ENCODE measurements at regions not wholly inside any gene's neighbourhood (a gene's known extent, or its start where the extent isn't known, plus 50 kb on each side); places are given as distances from the start of the nearest gene placed in this dataset.

GRCh38 chr2:180366481-180366880, 359.4 kb upstream of the CWC22 start:
- no peaks in the 10 kb centered on the region for H3K9me3 ChIP-seq (replicated peaks in 1 of 2; ENCODE audit: control insufficient read depth in 2 of 2, insufficient read depth in 1 of 2, low read depth in 1 of 2, low read length in 2 of 2)
- no peaks in the 10 kb centered on the region for H3K36me3 ChIP-seq (replicated peaks in 1 of 2; ENCODE audit: control insufficient read depth in 2 of 2, insufficient read depth in 2 of 2, low read length in 2 of 2)
- H3K4me1 ChIP-seq (ENCODE audit: control insufficient read depth in 2 of 2, insufficient read depth in 1 of 2, low read depth in 1 of 2, low read length in 2 of 2): no peaks in the 10 kb centered on the region
- H3K79me1 ChIP-seq (ENCODE audit: low read depth, low read length): no peaks in the 10 kb centered on the region
- H2BK15ac ChIP-seq (ENCODE audit: low read length): no peak overlapping the region
- no peak overlapping the region for H2BK120ac ChIP-seq (ENCODE audit: low read depth, low read length)
- no peak overlapping the region for H3K23ac ChIP-seq (ENCODE audit: low read depth, low read length, poor library complexity)
- no peak overlapping the region for H4K8ac ChIP-seq (ENCODE audit: low read depth, low read length)
- H3K27ac ChIP-seq (replicated peaks; ENCODE audit: low read length): no peak overlapping the region
- no peak overlapping the region for H3K9ac ChIP-seq (ENCODE audit: low read depth, low read length, poor library complexity)
- no peak overlapping the region for H3K18ac ChIP-seq (ENCODE audit: low read length)
- H2AFZ ChIP-seq (ENCODE audit: low read length): no peak overlapping the region
- H2BK5ac ChIP-seq (ENCODE audit: low read length): no peak overlapping the region
- H2AK5ac ChIP-seq (ENCODE audit: low read depth, low read length): no peak overlapping the region
- no peak overlapping the region for H3K4me2 ChIP-seq (ENCODE audit: insufficient read depth, low read length, poor library complexity, severe bottlenecking)
- DNase-seq (ENCODE audit: low spot score): no peak
- no peak overlapping the region for H3K14ac ChIP-seq (ENCODE audit: low read length)
- H3K4ac ChIP-seq (ENCODE audit: low read length): no peak overlapping the region
- no peak overlapping the region for H4K91ac ChIP-seq (ENCODE audit: low read depth, low read length, poor library complexity)
- H3K27me3 ChIP-seq (ENCODE audit: control insufficient read depth in 3 of 3, insufficient read depth in 3 of 3, low read depth in 1 of 3, low read length in 3 of 3): no peaks in the 10 kb centered on the region
- H3K4me3 ChIP-seq (ENCODE audit: low read length in 2 of 2): no peak overlapping the region
- H2BK12ac ChIP-seq (ENCODE audit: low read length): no peak overlapping the region

- H3K14ac ChIP-seq (ENCODE audit: low read length): no peak overlapping the region
- no peak overlapping the region for H3K18ac ChIP-seq (ENCODE audit: low read length)
- H3K4me2 ChIP-seq (ENCODE audit: insufficient read depth, low read length, poor library complexity, severe bottlenecking): no peak overlapping the region
- DNase-seq (ENCODE audit: low spot score): no peak
- no peak overlapping the region for H3K9ac ChIP-seq (ENCODE audit: low read depth, low read length, poor library complexity)
- H2BK120ac ChIP-seq (ENCODE audit: low read depth, low read length): no peak overlapping the region
- no CpG with 5 or more reads among the region's 2 CpGs for WGBS, 2 donors (ENCODE audit: extremely low coverage in 2 of 2, insufficient read length in 2 of 2, insufficient replicate concordance in 1 of 2)
- H3K23ac ChIP-seq (ENCODE audit: low read depth, low read length, poor library complexity): no peak overlapping the region
- no peaks in the 10 kb centered on the region for H3K9me3 ChIP-seq (replicated peaks in 1 of 2; ENCODE audit: control insufficient read depth in 2 of 2, insufficient read depth in 1 of 2, low read depth in 1 of 2, low read length in 2 of 2)
- no peaks in the 10 kb centered on the region for H3K27me3 ChIP-seq (ENCODE audit: control insufficient read depth in 3 of 3, insufficient read depth in 3 of 3, low read depth in 1 of 3, low read length in 3 of 3)
- H3K4me3 ChIP-seq (ENCODE audit: low read length in 2 of 2): no peak overlapping the region
- no peaks in the 10 kb centered on the region for H3K36me3 ChIP-seq (replicated peaks in 1 of 2; ENCODE audit: control insufficient read depth in 2 of 2, insufficient read depth in 2 of 2, low read length in 2 of 2)
- H3K4ac ChIP-seq (ENCODE audit: low read length): no peak overlapping the region
- no peak overlapping the region for H4K91ac ChIP-seq (ENCODE audit: low read depth, low read length, poor library complexity)
- no peaks in the 10 kb centered on the region for H3K4me1 ChIP-seq (ENCODE audit: control insufficient read depth in 2 of 2, insufficient read depth in 1 of 2, low read depth in 1 of 2, low read length in 2 of 2)
- no peak overlapping the region for H3K27ac ChIP-seq (replicated peaks; ENCODE audit: low read length)
- H2BK5ac ChIP-seq (ENCODE audit: low read length): no peak overlapping the region
- no peak overlapping the region for H2BK12ac ChIP-seq (ENCODE audit: low read length)
- H4K8ac ChIP-seq (ENCODE audit: low read depth, low read length): no peak overlapping the region
- H2BK15ac ChIP-seq (ENCODE audit: low read length): no peak overlapping the region
- H2AFZ ChIP-seq (ENCODE audit: low read length): peak overlapping the region; percentile 47
- no peaks in the 10 kb centered on the region for H3K79me1 ChIP-seq (ENCODE audit: low read depth, low read length)
- no peak overlapping the region for H2AK5ac ChIP-seq (ENCODE audit: low read depth, low read length)
Measured at GRCh38 chr2:180364719-180365118, 357.6 kb upstream of the CWC22 start.

GRCh38 chr2:180360283-180360618, 353.2 kb upstream of the CWC22 start:
- Histone ChIP-seq H3K27ac (replicated peaks; ENCODE audit: low read length) (no peak overlapping the region), H3K9me3 (replicated peaks in 1 of 2; ENCODE audit: control insufficient read depth in 2 of 2, insufficient read depth in 1 of 2, low read depth in 1 of 2, low read length in 2 of 2) (no peaks in the 10 kb centered on the region), H2BK12ac (ENCODE audit: low read length) (no peak overlapping the region), H2AFZ (ENCODE audit: low read length) (no peak overlapping the region), H3K9ac (ENCODE audit: low read depth, low read length, poor library complexity) (no peak overlapping the region), H3K4me2 (ENCODE audit: insufficient read depth, low read length, poor library complexity, severe bottlenecking) (no peak overlapping the region), H3K18ac (ENCODE audit: low read length) (no peak overlapping the region), H2AK5ac (ENCODE audit: low read depth, low read length) (no peak overlapping the region), H3K4ac (ENCODE audit: low read length) (no peak overlapping the region), H3K4me1 (ENCODE audit: control insufficient read depth in 2 of 2, insufficient read depth in 1 of 2, low read depth in 1 of 2, low read length in 2 of 2) (no peaks in the 10 kb centered on the region), H2BK5ac (ENCODE audit: low read length) (no peak overlapping the region), H3K36me3 (replicated peaks in 1 of 2; ENCODE audit: control insufficient read depth in 2 of 2, insufficient read depth in 2 of 2, low read length in 2 of 2) (no peaks in the 10 kb centered on the region), H4K8ac (ENCODE audit: low read depth, low read length) (no peak overlapping the region), H4K91ac (ENCODE audit: low read depth, low read length, poor library complexity) (no peak overlapping the region), H3K23ac (ENCODE audit: low read depth, low read length, poor library complexity) (no peak overlapping the region), H2BK120ac (ENCODE audit: low read depth, low read length) (no peak overlapping the region), H3K79me1 (ENCODE audit: low read depth, low read length) (no peaks in the 10 kb centered on the region), H3K4me3 (ENCODE audit: low read length in 2 of 2) (no peak overlapping the region), H3K27me3 (ENCODE audit: control insufficient read depth in 3 of 3, insufficient read depth in 3 of 3, low read depth in 1 of 3, low read length in 3 of 3) (no peaks in the 10 kb centered on the region), H3K14ac (ENCODE audit: low read length) (no peak overlapping the region), H2BK15ac (ENCODE audit: low read length) (no peak overlapping the region)
- DNase-seq (ENCODE audit: low spot score): no peak
- no CpG with 5 or more reads among the region's 2 CpGs for WGBS, 2 donors (ENCODE audit: extremely low coverage in 2 of 2, insufficient read length in 2 of 2, insufficient replicate concordance in 1 of 2)

GRCh38 chr2:180359522-180360282, 352.6 kb upstream of the CWC22 start:
- Histone ChIP-seq H3K14ac (ENCODE audit: low read length) (no peak overlapping the region), H3K9ac (ENCODE audit: low read depth, low read length, poor library complexity) (peak overlapping the region; percentile 13), H3K4ac (ENCODE audit: low read length) (no peak overlapping the region), H3K4me3 (ENCODE audit: low read length in 2 of 2) (no peak overlapping the region), H3K27me3 (ENCODE audit: control insufficient read depth in 3 of 3, insufficient read depth in 3 of 3, low read depth in 1 of 3, low read length in 3 of 3) (no peaks in the 10 kb centered on the region), H2AFZ (ENCODE audit: low read length) (no peak overlapping the region), H3K4me2 (ENCODE audit: insufficient read depth, low read length, poor library complexity, severe bottlenecking) (no peak overlapping the region), H4K91ac (ENCODE audit: low read depth, low read length, poor library complexity) (no peak overlapping the region), H2BK5ac (ENCODE audit: low read length) (no peak overlapping the region), H2AK5ac (ENCODE audit: low read depth, low read length) (no peak overlapping the region), H3K36me3 (replicated peaks in 1 of 2; ENCODE audit: control insufficient read depth in 2 of 2, insufficient read depth in 2 of 2, low read length in 2 of 2) (no peaks in the 10 kb centered on the region), H4K8ac (ENCODE audit: low read depth, low read length) (no peak overlapping the region), H3K9me3 (replicated peaks in 1 of 2; ENCODE audit: control insufficient read depth in 2 of 2, insufficient read depth in 1 of 2, low read depth in 1 of 2, low read length in 2 of 2) (no peaks in the 10 kb centered on the region), H3K4me1 (ENCODE audit: control insufficient read depth in 2 of 2, insufficient read depth in 1 of 2, low read depth in 1 of 2, low read length in 2 of 2) (no peaks in the 10 kb centered on the region), H3K23ac (ENCODE audit: low read depth, low read length, poor library complexity) (no peak overlapping the region), H3K79me1 (ENCODE audit: low read depth, low read length) (no peaks in the 10 kb centered on the region), H2BK15ac (ENCODE audit: low read length) (no peak overlapping the region), H3K18ac (ENCODE audit: low read length) (no peak overlapping the region), H2BK120ac (ENCODE audit: low read depth, low read length) (no peak overlapping the region), H2BK12ac (ENCODE audit: low read length) (no peak overlapping the region), H3K27ac (replicated peaks; ENCODE audit: low read length) (no peak overlapping the region)
- no CpG with 5 or more reads among the region's 1 CpG for WGBS, 2 donors (ENCODE audit: extremely low coverage in 2 of 2, insufficient read length in 2 of 2, insufficient replicate concordance in 1 of 2)
- no peak for DNase-seq (ENCODE audit: low spot score)

Data from neuronal stem cell (in vitro differentiated cells).